HCT116 (cell line): ENCODE measurements at regions not wholly inside any gene's neighbourhood (a gene's known extent, or its start where the extent isn't known, plus 50 kb on each side); places are given as distances from the start of the nearest gene placed in this dataset.

Experiments
- ATAC-seq: fragments of 200-7000 bp; cut with Tn5 transposase; 2 replicates; pipeline ENCODE4 v1.9.1; 2020; ENCODE audit warnings: mild to moderate bottlenecking, moderate library complexity
- BruUV-seq: library from RNA; stranded (reverse); fragments of 400-500 nt; replicated peaks from 2 replicates; lab custom pipeline; 2021; lab: Mats Ljungman, UMichigan
- CTCF ChIA-PET: fragments of 300-600 bp; sonication (Branson Sonifier 250); formaldehyde crosslinking; loops from one replicate; lab custom pipeline; 2021; ENCODE audit warnings: antibody characterized with exemption; lab: Charles Lee
- POLR2A ChIA-PET: fragments of 300-600, 350-600 bp; sonication (Branson Sonifier 250); formaldehyde crosslinking; loops from one replicate; lab custom pipeline; 2021; ENCODE audit warnings: antibody characterized with exemption; lab: Charles Lee
- RAD21 ChIA-PET, 2 experiments: fragments of 300-600 bp; sonication (Branson Sonifier 250); formaldehyde crosslinking; loops; one replicate each; lab custom pipeline; 2023; ENCODE audit warnings: low total read pairs in 2 of 2; ENCODE audit not compliant: uncharacterized antibody in 2 of 2, unreplicated experiment in 2 of 2, low non-redundant PET in 1 of 2; lab: Charles Lee
- DNase-seq: peaks from one replicate; pipeline ENCODE4 v3.0.0-alpha.2; 2010; ENCODE audit warnings: low read depth, low spot score
- H2AFZ ChIP-seq: fragments of 200-600 bp; shearing (Covaris generic), sonication (generic); 2 replicates; pipeline ENCODE4 v1.6.1; 2017; ENCODE audit warnings: low read depth, mixed run types, mixed read lengths, antibody characterized with exemption, low read length; ENCODE audit not compliant: poor library complexity, severe bottlenecking
- H3K27ac ChIP-seq: 2 replicates; pipeline ENCODE4 v1.5.1; 2012; ENCODE audit warnings: low read depth, low read length
- H3K27me3 ChIP-seq: fragments of 200-600 bp; sonication (generic); 2 replicates; pipeline ENCODE4 v1.6.1; 2016; ENCODE audit warnings: mixed run types, low read length, mixed read lengths; ENCODE audit not compliant: insufficient read depth
- H3K36me3 ChIP-seq, 2 experiments: fragments of 200-500 bp in 1 of 2; fragments of 200-600 bp in 1 of 2; sonication (Bioruptor generic) in 1 of 2; sonication (generic) in 1 of 2; 2 replicates each; pipeline versions ENCODE4 v1.5.1 to v1.6.1; 2014 to 2016; ENCODE audit warnings: low read length in 2 of 2, inconsistent platforms in 1 of 2, mixed read lengths in 1 of 2, mixed run types in 1 of 2; ENCODE audit not compliant: insufficient read depth in 2 of 2, control insufficient read depth in 1 of 2
- H3K4me1 ChIP-seq, 2 experiments: fragments of 200-600 bp in 1 of 2; sonication (generic) in 1 of 2; 2 replicates each; pipeline versions ENCODE4 v1.5.1 to v1.6.1; 2012 to 2017; ENCODE audit warnings: low read length in 2 of 2, inconsistent platforms in 1 of 2, mild to moderate bottlenecking in 1 of 2, mixed read lengths in 1 of 2, mixed run types in 1 of 2, moderate library complexity in 1 of 2; ENCODE audit not compliant: insufficient read depth in 2 of 2, control insufficient read depth in 1 of 2
- H3K4me2 ChIP-seq: fragments of 200-600 bp; sonication (generic); 2 replicates; pipeline ENCODE4 v1.6.1; 2017; ENCODE audit warnings: mixed run types, low read length, mixed read lengths
- H3K4me3 ChIP-seq, 2 experiments: fragments of 200-600 bp in 1 of 2; sonication (generic) in 1 of 2; replicated peaks in 1 of 2; 2 replicates each; pipeline ENCODE4 v1.5.1; 2011 to 2016; ENCODE audit warnings: low read length in 2 of 2, control low read depth in 1 of 2, low read depth in 1 of 2, mild to moderate bottlenecking in 1 of 2, mixed read lengths in 1 of 2, mixed run types in 1 of 2
- H3K79me2 ChIP-seq: fragments of 200-600 bp; sonication (generic); 2 replicates; pipeline ENCODE4 v1.6.1; 2017; ENCODE audit warnings: mild to moderate bottlenecking, mixed run types, low read length, moderate library complexity, mixed read lengths; ENCODE audit not compliant: insufficient read depth
- H3K9ac ChIP-seq: fragments of 200-600 bp; sonication (generic); 2 replicates; pipeline ENCODE4 v1.6.1; 2016; ENCODE audit warnings: low read length, mixed read lengths
- H3K9me2 ChIP-seq: fragments of 200-600 bp; sonication (generic), shearing (Covaris generic); 2 replicates; pipeline ENCODE4 v1.6.1; 2017; ENCODE audit warnings: mixed run types, mild to moderate bottlenecking, moderate library complexity; ENCODE audit not compliant: insufficient read depth
- H3K9me3 ChIP-seq, 2 experiments: fragments of 200-500 bp in 1 of 2; fragments of 200-600 bp in 1 of 2; sonication (Bioruptor generic) in 1 of 2; sonication (generic) in 1 of 2; 2 replicates each; pipeline ENCODE4 v1.6.1; 2014 to 2017; ENCODE audit warnings: low read length in 2 of 2, mixed read lengths in 2 of 2, inconsistent platforms in 1 of 2, low read depth in 1 of 2, mild to moderate bottlenecking in 1 of 2, mixed run types in 1 of 2, moderate library complexity in 1 of 2; ENCODE audit not compliant: control insufficient read depth in 1 of 2, insufficient read depth in 1 of 2
- H4K20me1 ChIP-seq: fragments of 200-600 bp; sonication (generic), shearing (Covaris generic); 2 replicates; pipeline ENCODE4 v1.6.1; 2017; ENCODE audit warnings: mixed run types, mild to moderate bottlenecking, moderate library complexity; ENCODE audit not compliant: insufficient read depth
- POLR2A ChIP-seq: IDR thresholded peaks from 2 replicates; pipeline ENCODE4 v1.7.0; 2011; ENCODE audit warnings: borderline replicate concordance; ENCODE audit not compliant: insufficient read depth, insufficient read length; ENCODE audit errors: extremely low read depth
- RAD21 ChIP-seq: IDR thresholded peaks from 2 replicates; pipeline ENCODE4 v1.6.1; 2012; ENCODE audit warnings: low read depth, mild to moderate bottlenecking
- SP1 ChIP-seq: IDR thresholded peaks from 2 replicates; pipeline ENCODE4 v1.6.1; 2012; ENCODE audit warnings: low read depth
- SRF ChIP-seq: IDR thresholded peaks from 2 replicates; pipeline ENCODE4 v1.6.1; 2012; ENCODE audit warnings: low read depth
- TCF7L2 ChIP-seq: IDR thresholded peaks from 2 replicates; pipeline ENCODE4 v1.7.0; 2011; ENCODE audit warnings: borderline replicate concordance, inconsistent platforms; ENCODE audit not compliant: insufficient read depth, insufficient read length; ENCODE audit errors: extremely low read depth
- YY1 ChIP-seq: IDR thresholded peaks from 2 replicates; pipeline ENCODE4 v1.6.1; 2011; ENCODE audit warnings: low read length, low read depth, moderate library complexity, mild to moderate bottlenecking; ENCODE audit not compliant: insufficient replicate concordance; ENCODE audit errors: extremely low read depth
- ZNF274 ChIP-seq: fragments of 200-500 bp; sonication (Bioruptor generic); IDR thresholded peaks from 2 replicates; pipeline ENCODE4 v1.6.1; 2014; ENCODE audit warnings: mild to moderate bottlenecking, low read depth, low read length, inconsistent platforms
- intact Hi-C: fragments of 100-400 bp; cut with micrococcal nuclease; formaldehyde crosslinking; loops from 2 replicates; pipeline ENCODE4 v1.10.0; 2022
- TF ChIP-seq, protein P1 (sequence below): IDR thresholded peaks from 2 replicates; pipeline ENCODE4 v1.6.1; 2012; ENCODE audit warnings: low read depth
- TF ChIP-seq, protein P2 (sequence below), 3 experiments: fragments of 200-600 bp in 1 of 3; sonication (generic) in 1 of 3; IDR thresholded peaks in 2 of 3; conservative IDR thresholded peaks in 1 of 3; 2 replicates each; pipeline ENCODE4 v1.5.1; 2012 to 2017; ENCODE audit warnings: low read depth in 2 of 3, low read length in 2 of 3, antibody characterized with exemption in 1 of 3, borderline replicate concordance in 1 of 3, control low read depth in 1 of 3, mild to moderate bottlenecking in 1 of 3, mixed read lengths in 1 of 3, mixed run types in 1 of 3, moderate library complexity in 1 of 3; ENCODE audit not compliant: insufficient read depth in 1 of 3
- TF ChIP-seq, protein P3 (sequence below): IDR thresholded peaks from 2 replicates; pipeline ENCODE4 v1.6.1; 2011; ENCODE audit warnings: mild to moderate bottlenecking, low read length, moderate library complexity; ENCODE audit not compliant: insufficient replicate concordance; ENCODE audit errors: extremely low read depth
- TF ChIP-seq, protein P4 (sequence below): IDR thresholded peaks from 2 replicates; pipeline ENCODE4 v1.6.1; 2012

DNA sequence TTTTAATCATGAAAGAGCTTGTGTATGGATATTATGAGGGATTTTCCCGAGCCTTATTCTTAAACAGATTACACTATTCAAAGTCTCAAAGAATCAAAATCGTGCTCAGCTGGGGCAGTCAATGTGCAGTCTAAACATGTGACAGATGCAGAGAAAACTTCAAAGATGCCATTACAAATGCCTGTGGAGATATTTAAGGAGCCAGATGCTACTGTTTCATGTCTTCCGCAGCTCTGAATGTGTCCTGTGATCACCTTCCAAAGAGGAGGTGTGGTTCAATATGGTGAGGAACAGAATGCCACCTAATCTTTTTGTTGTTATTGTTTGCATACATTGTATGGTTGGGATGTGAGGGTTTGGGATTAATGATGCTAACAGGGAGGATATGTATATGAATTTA lies 593.3 kb upstream of the ARRDC3 start:
- Histone ChIP-seq H2AFZ (no peak overlapping the region), H3K79me2 (no peaks in the 10 kb centered on the region), H3K4me1 (no peaks in the 10 kb centered on the region), H3K9me3 (no peaks in the 10 kb centered on the region), H3K27ac (no peak overlapping the region), H3K27me3 (no peaks in the 10 kb centered on the region), H4K20me1 (no peaks in the 10 kb centered on the region), H3K9ac (no peak overlapping the region), H3K4me2 (no peak overlapping the region), H3K36me3 (no peaks in the 10 kb centered on the region), H3K4me3 (no peak overlapping the region), H3K9me2 (no peaks in the 10 kb centered on the region)
- CTCF ChIA-PET: no interaction called here
- no TSS peak for BruUV-seq
- ATAC-seq (no peak), DNase-seq (no peak)
- intact Hi-C loops: no loop called here
- TF ChIP-seq ZNF274 (no peak), POLR2A (no peak), TCF7L2 (no peak), RAD21 (no peak), SRF (no peak), YY1 (no peak), SP1 (no peak)
- TF ChIP-seq, protein P1, sequence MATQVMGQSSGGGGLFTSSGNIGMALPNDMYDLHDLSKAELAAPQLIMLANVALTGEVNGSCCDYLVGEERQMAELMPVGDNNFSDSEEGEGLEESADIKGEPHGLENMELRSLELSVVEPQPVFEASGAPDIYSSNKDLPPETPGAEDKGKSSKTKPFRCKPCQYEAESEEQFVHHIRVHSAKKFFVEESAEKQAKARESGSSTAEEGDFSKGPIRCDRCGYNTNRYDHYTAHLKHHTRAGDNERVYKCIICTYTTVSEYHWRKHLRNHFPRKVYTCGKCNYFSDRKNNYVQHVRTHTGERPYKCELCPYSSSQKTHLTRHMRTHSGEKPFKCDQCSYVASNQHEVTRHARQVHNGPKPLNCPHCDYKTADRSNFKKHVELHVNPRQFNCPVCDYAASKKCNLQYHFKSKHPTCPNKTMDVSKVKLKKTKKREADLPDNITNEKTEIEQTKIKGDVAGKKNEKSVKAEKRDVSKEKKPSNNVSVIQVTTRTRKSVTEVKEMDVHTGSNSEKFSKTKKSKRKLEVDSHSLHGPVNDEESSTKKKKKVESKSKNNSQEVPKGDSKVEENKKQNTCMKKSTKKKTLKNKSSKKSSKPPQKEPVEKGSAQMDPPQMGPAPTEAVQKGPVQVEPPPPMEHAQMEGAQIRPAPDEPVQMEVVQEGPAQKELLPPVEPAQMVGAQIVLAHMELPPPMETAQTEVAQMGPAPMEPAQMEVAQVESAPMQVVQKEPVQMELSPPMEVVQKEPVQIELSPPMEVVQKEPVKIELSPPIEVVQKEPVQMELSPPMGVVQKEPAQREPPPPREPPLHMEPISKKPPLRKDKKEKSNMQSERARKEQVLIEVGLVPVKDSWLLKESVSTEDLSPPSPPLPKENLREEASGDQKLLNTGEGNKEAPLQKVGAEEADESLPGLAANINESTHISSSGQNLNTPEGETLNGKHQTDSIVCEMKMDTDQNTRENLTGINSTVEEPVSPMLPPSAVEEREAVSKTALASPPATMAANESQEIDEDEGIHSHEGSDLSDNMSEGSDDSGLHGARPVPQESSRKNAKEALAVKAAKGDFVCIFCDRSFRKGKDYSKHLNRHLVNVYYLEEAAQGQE: no peak
- TF ChIP-seq, protein P2, sequence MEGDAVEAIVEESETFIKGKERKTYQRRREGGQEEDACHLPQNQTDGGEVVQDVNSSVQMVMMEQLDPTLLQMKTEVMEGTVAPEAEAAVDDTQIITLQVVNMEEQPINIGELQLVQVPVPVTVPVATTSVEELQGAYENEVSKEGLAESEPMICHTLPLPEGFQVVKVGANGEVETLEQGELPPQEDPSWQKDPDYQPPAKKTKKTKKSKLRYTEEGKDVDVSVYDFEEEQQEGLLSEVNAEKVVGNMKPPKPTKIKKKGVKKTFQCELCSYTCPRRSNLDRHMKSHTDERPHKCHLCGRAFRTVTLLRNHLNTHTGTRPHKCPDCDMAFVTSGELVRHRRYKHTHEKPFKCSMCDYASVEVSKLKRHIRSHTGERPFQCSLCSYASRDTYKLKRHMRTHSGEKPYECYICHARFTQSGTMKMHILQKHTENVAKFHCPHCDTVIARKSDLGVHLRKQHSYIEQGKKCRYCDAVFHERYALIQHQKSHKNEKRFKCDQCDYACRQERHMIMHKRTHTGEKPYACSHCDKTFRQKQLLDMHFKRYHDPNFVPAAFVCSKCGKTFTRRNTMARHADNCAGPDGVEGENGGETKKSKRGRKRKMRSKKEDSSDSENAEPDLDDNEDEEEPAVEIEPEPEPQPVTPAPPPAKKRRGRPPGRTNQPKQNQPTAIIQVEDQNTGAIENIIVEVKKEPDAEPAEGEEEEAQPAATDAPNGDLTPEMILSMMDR (IDR thresholded peaks at IDR 0.05 in 2 of 3, conservative IDR thresholded peaks at IDR 0.05 in 1 of 3; ENCODE audit: borderline replicate concordance in 1 of 3, insufficient read depth in 1 of 3, low read depth in 2 of 3, low read length in 2 of 3): no peak
- TF ChIP-seq, protein P3, sequence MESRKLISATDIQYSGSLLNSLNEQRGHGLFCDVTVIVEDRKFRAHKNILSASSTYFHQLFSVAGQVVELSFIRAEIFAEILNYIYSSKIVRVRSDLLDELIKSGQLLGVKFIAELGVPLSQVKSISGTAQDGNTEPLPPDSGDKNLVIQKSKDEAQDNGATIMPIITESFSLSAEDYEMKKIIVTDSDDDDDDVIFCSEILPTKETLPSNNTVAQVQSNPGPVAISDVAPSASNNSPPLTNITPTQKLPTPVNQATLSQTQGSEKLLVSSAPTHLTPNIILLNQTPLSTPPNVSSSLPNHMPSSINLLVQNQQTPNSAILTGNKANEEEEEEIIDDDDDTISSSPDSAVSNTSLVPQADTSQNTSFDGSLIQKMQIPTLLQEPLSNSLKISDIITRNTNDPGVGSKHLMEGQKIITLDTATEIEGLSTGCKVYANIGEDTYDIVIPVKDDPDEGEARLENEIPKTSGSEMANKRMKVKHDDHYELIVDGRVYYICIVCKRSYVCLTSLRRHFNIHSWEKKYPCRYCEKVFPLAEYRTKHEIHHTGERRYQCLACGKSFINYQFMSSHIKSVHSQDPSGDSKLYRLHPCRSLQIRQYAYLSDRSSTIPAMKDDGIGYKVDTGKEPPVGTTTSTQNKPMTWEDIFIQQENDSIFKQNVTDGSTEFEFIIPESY: no peak
- TF ChIP-seq, protein P4, sequence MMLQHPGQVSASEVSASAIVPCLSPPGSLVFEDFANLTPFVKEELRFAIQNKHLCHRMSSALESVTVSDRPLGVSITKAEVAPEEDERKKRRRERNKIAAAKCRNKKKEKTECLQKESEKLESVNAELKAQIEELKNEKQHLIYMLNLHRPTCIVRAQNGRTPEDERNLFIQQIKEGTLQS: no peak
- POLR2A ChIA-PET: no interaction called here
- RAD21 ChIA-PET: no interaction called here
